NT2/D1 (cell line): ENCODE measurements at regions not wholly inside any gene's neighbourhood (a gene's known extent, or its start where the extent isn't known, plus 50 kb on each side); places are given as distances from the start of the nearest gene placed in this dataset.

Experiments
- DNase-seq: peaks from one replicate; pipeline ENCODE4 v3.0.0-alpha.2; 2011; ENCODE audit warnings: low read depth, low spot score
- H3K27me3 ChIP-seq: 2 replicates; pipeline ENCODE4 v1.6.0; 2011; ENCODE audit warnings: mild to moderate bottlenecking; ENCODE audit not compliant: insufficient read length, insufficient read depth
- H3K36me3 ChIP-seq: 2 replicates; pipeline ENCODE4 v1.6.1; 2011; ENCODE audit warnings: mild to moderate bottlenecking, low read length, mixed read lengths; ENCODE audit not compliant: insufficient read depth, insufficient read length
- H3K4me1 ChIP-seq: 2 replicates; pipeline ENCODE4 v1.5.1; 2011; ENCODE audit not compliant: insufficient read depth, insufficient read length
- H3K4me3 ChIP-seq: 2 replicates; pipeline ENCODE4 v1.5.1; 2011; ENCODE audit warnings: low read depth; ENCODE audit not compliant: insufficient read length
- H3K9ac ChIP-seq: 2 replicates; pipeline ENCODE4 v1.6.0; 2011; ENCODE audit warnings: low read depth; ENCODE audit not compliant: insufficient read length
- H3K9me3 ChIP-seq: 2 replicates; pipeline ENCODE4 v1.5.1; 2011; ENCODE audit warnings: mild to moderate bottlenecking, low read length; ENCODE audit not compliant: insufficient read depth
- SUZ12 ChIP-seq: IDR thresholded peaks from 2 replicates; pipeline ENCODE4 v1.6.1; 2011; ENCODE audit not compliant: insufficient read length, insufficient read depth; ENCODE audit errors: extremely low read depth
- YY1 ChIP-seq: IDR thresholded peaks from 2 replicates; pipeline ENCODE4 v1.6.1; 2011; ENCODE audit not compliant: insufficient read length, insufficient read depth
- ZNF274 ChIP-seq: IDR thresholded peaks from 2 replicates; pipeline ENCODE4 v1.6.1; 2011; ENCODE audit warnings: mild to moderate bottlenecking, low read depth, low read length

- no peaks in the 10 kb centered on the region for H3K4me1 ChIP-seq
- H3K9me3 ChIP-seq: peaks cover 18% of the 10 kb centered on the region; the same call in 1 of the 2 replicates
- H3K36me3 ChIP-seq: no peaks in the 10 kb centered on the region
- H3K27me3 ChIP-seq: no peaks in the 10 kb centered on the region
- H3K9ac ChIP-seq: no peak overlapping the region
- DNase-seq: no peak
- H3K4me3 ChIP-seq: no peak overlapping the region
- TF ChIP-seq SUZ12 (no peak), YY1 (no peak), ZNF274 (no peak)
Measured at GRCh38 chr18:8936619-8937018, 165.9 kb upstream of the NDUFV2 start.

- no peaks in the 10 kb centered on the region for H3K4me1 ChIP-seq
Measured at GRCh38 chr18:8937160-8938094, 165.1 kb upstream of the NDUFV2 start.

GRCh38 chr18:8938817-8939216, 163.7 kb upstream of the NDUFV2 start:
- peaks cover 3% of the 10 kb centered on the region; the same call in 1 of the 2 replicates for H3K9me3 ChIP-seq
- H3K36me3 ChIP-seq: no peaks in the 10 kb centered on the region
- H3K4me1 ChIP-seq: no peaks in the 10 kb centered on the region
- H3K27me3 ChIP-seq: no peaks in the 10 kb centered on the region
- no peak overlapping the region for H3K9ac ChIP-seq
- no peak for DNase-seq
- TF ChIP-seq SUZ12 (no peak), ZNF274 (no peak), YY1 (no peak)
- no peak overlapping the region for H3K4me3 ChIP-seq

More at GRCh38 chr18:8937160-8938094, 165.1 kb upstream of the NDUFV2 start:
- Histone ChIP-seq H3K9ac (no peak overlapping the region), H3K36me3 (no peaks in the 10 kb centered on the region), H3K4me3 (no peak overlapping the region), H3K27me3 (no peaks in the 10 kb centered on the region), H3K9me3 (peaks cover 17% of the 10 kb centered on the region; the same call in 1 of the 2 replicates)
- DNase-seq: no peak
- TF ChIP-seq SUZ12 (no peak), YY1 (no peak), ZNF274 (no peak)

- H3K9ac ChIP-seq: no peak overlapping the region
- no peak for DNase-seq
- H3K36me3 ChIP-seq: no peaks in the 10 kb centered on the region
- TF ChIP-seq YY1 (no peak), SUZ12 (no peak), ZNF274 (no peak)
- H3K4me3 ChIP-seq: no peak overlapping the region
- no peaks in the 10 kb centered on the region for H3K4me1 ChIP-seq
- H3K9me3 ChIP-seq: peaks cover 11% of the 10 kb centered on the region; the same call in 1 of the 2 replicates
- no peaks in the 10 kb centered on the region for H3K27me3 ChIP-seq
Measured at GRCh38 chr18:8942021-8942908, 160.2 kb upstream of the NDUFV2 start.

- Histone ChIP-seq H3K4me1 (no peaks in the 10 kb centered on the region), H3K9me3 (peaks cover 11% of the 10 kb centered on the region; the same call in 1 of the 2 replicates), H3K36me3 (no peaks in the 10 kb centered on the region), H3K27me3 (no peaks in the 10 kb centered on the region), H3K4me3 (no peak overlapping the region), H3K9ac (no peak overlapping the region)
- DNase-seq: no peak
- TF ChIP-seq YY1: no peak
Measured at GRCh38 chr18:8942909-8943545, 159.5 kb upstream of the NDUFV2 start.

GRCh38 chr18:8943900-8944870, 158.3 kb upstream of the NDUFV2 start:
- Histone ChIP-seq H3K27me3 (no peaks in the 10 kb centered on the region), H3K9ac (no peak overlapping the region), H3K4me1 (no peaks in the 10 kb centered on the region), H3K9me3 (peaks cover 11% of the 10 kb centered on the region; the same call in 1 of the 2 replicates), H3K4me3 (no peak overlapping the region), H3K36me3 (no peaks in the 10 kb centered on the region)
- no peak for DNase-seq
- TF ChIP-seq ZNF274: no peak
- no peak for TF ChIP-seq SUZ12
- no peak for TF ChIP-seq YY1
